Hepatocyte (in vitro differentiated cells): ENCODE measurements at regions not wholly inside any gene's neighbourhood (a gene's known extent, or its start where the extent isn't known, plus 50 kb on each side); places are given as distances from the start of the nearest gene placed in this dataset.

Source experiments
- EZH2 ChIP-seq: fragments of 200-600 bp; sonication (generic); IDR thresholded peaks from 2 replicates; pipeline ENCODE4 v1.6.1; 2016; ENCODE audit warnings: antibody characterized with exemption, mild to moderate bottlenecking, borderline replicate concordance
- EZH2phosphoT487 ChIP-seq: fragments of 200-600 bp; sonication (generic); IDR thresholded peaks from one replicate; pipeline ENCODE4 v1.6.1; 2018; ENCODE audit warnings: antibody characterized with exemption, mild to moderate bottlenecking, low read depth, moderate library complexity; ENCODE audit not compliant: unreplicated experiment, severe bottlenecking
- TF ChIP-seq, protein P1 (sequence below): fragments of 200-600 bp; sonication (generic); IDR thresholded peaks from 2 replicates; pipeline ENCODE4 v1.5.1; 2016; ENCODE audit warnings: antibody characterized with exemption, mild to moderate bottlenecking; ENCODE audit not compliant: poor library complexity

GRCh38 chr2:180678625-180678972 is 301.8 kb upstream of the UBE2E3 start:
- TF ChIP-seq, protein P1, sequence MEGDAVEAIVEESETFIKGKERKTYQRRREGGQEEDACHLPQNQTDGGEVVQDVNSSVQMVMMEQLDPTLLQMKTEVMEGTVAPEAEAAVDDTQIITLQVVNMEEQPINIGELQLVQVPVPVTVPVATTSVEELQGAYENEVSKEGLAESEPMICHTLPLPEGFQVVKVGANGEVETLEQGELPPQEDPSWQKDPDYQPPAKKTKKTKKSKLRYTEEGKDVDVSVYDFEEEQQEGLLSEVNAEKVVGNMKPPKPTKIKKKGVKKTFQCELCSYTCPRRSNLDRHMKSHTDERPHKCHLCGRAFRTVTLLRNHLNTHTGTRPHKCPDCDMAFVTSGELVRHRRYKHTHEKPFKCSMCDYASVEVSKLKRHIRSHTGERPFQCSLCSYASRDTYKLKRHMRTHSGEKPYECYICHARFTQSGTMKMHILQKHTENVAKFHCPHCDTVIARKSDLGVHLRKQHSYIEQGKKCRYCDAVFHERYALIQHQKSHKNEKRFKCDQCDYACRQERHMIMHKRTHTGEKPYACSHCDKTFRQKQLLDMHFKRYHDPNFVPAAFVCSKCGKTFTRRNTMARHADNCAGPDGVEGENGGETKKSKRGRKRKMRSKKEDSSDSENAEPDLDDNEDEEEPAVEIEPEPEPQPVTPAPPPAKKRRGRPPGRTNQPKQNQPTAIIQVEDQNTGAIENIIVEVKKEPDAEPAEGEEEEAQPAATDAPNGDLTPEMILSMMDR, result no peak
- TF ChIP-seq EZH2phosphoT487 (no peak), EZH2 (no peak)
